Smooth muscle cell (in vitro differentiated cells): ENCODE measurements at regions not wholly inside any gene's neighbourhood (a gene's known extent, or its start where the extent isn't known, plus 50 kb on each side); places are given as distances from the start of the nearest gene placed in this dataset.

Source experiments
- DNase-seq: peaks from one replicate; lab custom pipeline; 2025; ENCODE audit not compliant: unreplicated experiment; lab: John Stamatoyannopoulos, UW
- H2AFZ ChIP-seq: fragments of 200-600 bp; sonication (generic); 2 replicates; pipeline ENCODE4 v1.6.0; 2016; ENCODE audit warnings: antibody characterized with exemption, low read depth, mild to moderate bottlenecking
- H3F3A ChIP-seq: fragments of 200-600 bp; sonication (generic); 2 replicates; pipeline ENCODE4 v1.6.0; 2017; ENCODE audit warnings: antibody characterized with exemption, low read depth
- H3K27ac ChIP-seq: fragments of 200-600 bp; sonication (generic); 2 replicates; pipeline ENCODE4 v1.5.1; 2016; ENCODE audit warnings: low read depth, mild to moderate bottlenecking
- H3K27me3 ChIP-seq: fragments of 200-600 bp; sonication (generic); 2 replicates; pipeline ENCODE4 v1.6.1; 2016; ENCODE audit warnings: low read depth, mild to moderate bottlenecking
- H3K36me3 ChIP-seq: fragments of 200-600 bp; sonication (generic); 2 replicates; pipeline ENCODE4 v1.5.1; 2016; ENCODE audit warnings: low read depth
- H3K4me1 ChIP-seq: fragments of 200-600 bp; sonication (generic); 2 replicates; pipeline ENCODE4 v1.5.1; 2016; ENCODE audit warnings: low read depth
- H3K4me2 ChIP-seq: fragments of 200-600 bp; sonication (generic); 2 replicates; pipeline ENCODE4 v1.6.0; 2016; ENCODE audit warnings: mild to moderate bottlenecking
- H3K4me3 ChIP-seq: fragments of 200-600 bp; sonication (generic); 2 replicates; pipeline ENCODE4 v1.5.1; 2016; ENCODE audit warnings: mild to moderate bottlenecking
- H3K79me2 ChIP-seq: fragments of 200-600 bp; sonication (generic); 2 replicates; pipeline ENCODE4 v1.6.0; 2016; ENCODE audit warnings: low read depth, mild to moderate bottlenecking
- H3K9ac ChIP-seq: fragments of 200-600 bp; sonication (generic); 2 replicates; pipeline ENCODE4 v1.6.0; 2016; ENCODE audit warnings: low read depth
- H3K9me3 ChIP-seq: fragments of 200-600 bp; sonication (generic); replicated peaks from 2 replicates; pipeline ENCODE4 v1.5.1; 2016; ENCODE audit warnings: low read depth
- H4K20me1 ChIP-seq: fragments of 200-600 bp; sonication (generic); 2 replicates; pipeline ENCODE4 v1.6.0; 2016; ENCODE audit warnings: low read depth
- WGBS: methylation state at CpG from one replicate; pipeline ENCODE4 v1.1.7; 2016; ENCODE audit warnings: low lambda C conversion rate; 5-methylcytosine and 5-hydroxymethylcytosine counted together
- TF ChIP-seq, protein P1 (sequence below): fragments of 200-600 bp; sonication (generic); IDR thresholded peaks from 2 replicates; pipeline ENCODE4 v1.5.1; 2017; ENCODE audit warnings: borderline replicate concordance, mild to moderate bottlenecking, antibody characterized with exemption; ENCODE audit not compliant: insufficient read depth, poor library complexity, severe bottlenecking

DNA sequence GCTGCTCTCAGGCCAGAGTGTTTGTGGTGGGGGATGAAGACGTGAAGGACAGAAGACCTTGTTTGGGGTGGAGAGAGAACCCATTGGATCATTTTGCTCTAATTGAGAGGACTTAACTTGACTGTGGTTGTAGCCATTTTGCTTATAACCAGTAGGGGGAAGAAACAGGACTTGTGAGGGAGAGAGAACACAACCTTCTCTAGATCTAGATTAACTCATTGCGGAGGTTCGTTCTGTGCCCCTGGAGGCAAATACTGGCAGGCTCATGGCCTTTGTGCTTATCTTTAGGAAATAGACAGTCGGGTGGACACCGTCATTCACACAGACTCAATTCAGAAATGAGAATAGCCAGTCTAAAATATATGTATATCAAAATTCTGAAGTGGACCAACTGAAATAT, 147.0 kb upstream of the LHCGR start:
- Histone ChIP-seq H3K4me3 (no peak overlapping the region), H3K4me1 (peaks cover 9% of the 10 kb centered on the region), H3K27me3 (no peaks in the 10 kb centered on the region), H3F3A (no peaks in the 10 kb centered on the region), H3K36me3 (no peaks in the 10 kb centered on the region), H3K9me3 (no peaks in the 10 kb centered on the region), H3K27ac (no peak overlapping the region), H3K9ac (no peak overlapping the region), H2AFZ (no peak overlapping the region), H4K20me1 (no peaks in the 10 kb centered on the region), H3K4me2 (no peak overlapping the region), H3K79me2 (no peaks in the 10 kb centered on the region)
- WGBS = 89% methylated on average over 5 of the region's 5 CpGs
- TF ChIP-seq, protein P1, sequence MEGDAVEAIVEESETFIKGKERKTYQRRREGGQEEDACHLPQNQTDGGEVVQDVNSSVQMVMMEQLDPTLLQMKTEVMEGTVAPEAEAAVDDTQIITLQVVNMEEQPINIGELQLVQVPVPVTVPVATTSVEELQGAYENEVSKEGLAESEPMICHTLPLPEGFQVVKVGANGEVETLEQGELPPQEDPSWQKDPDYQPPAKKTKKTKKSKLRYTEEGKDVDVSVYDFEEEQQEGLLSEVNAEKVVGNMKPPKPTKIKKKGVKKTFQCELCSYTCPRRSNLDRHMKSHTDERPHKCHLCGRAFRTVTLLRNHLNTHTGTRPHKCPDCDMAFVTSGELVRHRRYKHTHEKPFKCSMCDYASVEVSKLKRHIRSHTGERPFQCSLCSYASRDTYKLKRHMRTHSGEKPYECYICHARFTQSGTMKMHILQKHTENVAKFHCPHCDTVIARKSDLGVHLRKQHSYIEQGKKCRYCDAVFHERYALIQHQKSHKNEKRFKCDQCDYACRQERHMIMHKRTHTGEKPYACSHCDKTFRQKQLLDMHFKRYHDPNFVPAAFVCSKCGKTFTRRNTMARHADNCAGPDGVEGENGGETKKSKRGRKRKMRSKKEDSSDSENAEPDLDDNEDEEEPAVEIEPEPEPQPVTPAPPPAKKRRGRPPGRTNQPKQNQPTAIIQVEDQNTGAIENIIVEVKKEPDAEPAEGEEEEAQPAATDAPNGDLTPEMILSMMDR = no peak
- DNase-seq = no peak

DNA sequence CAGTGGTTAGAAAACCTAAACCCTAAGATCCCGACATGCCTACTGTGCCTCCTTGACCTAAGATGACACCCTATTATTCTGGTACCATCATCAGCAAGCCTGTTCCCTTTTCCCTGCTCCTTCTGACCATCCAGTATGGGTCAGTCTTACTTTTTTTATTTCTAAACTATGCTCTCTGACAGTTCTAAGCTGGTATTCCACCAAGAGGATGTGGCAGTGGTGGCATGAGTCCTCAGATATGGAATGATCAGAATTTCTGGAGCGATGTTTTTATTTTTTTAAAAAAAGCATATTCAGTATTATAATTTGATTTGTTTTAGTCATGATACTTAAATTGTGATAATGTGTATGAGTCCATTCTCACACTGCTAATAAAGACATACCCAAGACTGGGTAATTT, 145.9 kb upstream of the LHCGR start:
- Histone ChIP-seq H3K4me2 (no peak overlapping the region), H3K4me3 (no peak overlapping the region), H3K36me3 (no peaks in the 10 kb centered on the region), H2AFZ (no peak overlapping the region), H3K79me2 (no peaks in the 10 kb centered on the region), H3K4me1 (peaks cover 9% of the 10 kb centered on the region), H3F3A (no peaks in the 10 kb centered on the region), H3K9me3 (no peaks in the 10 kb centered on the region), H3K27me3 (no peaks in the 10 kb centered on the region), H3K27ac (no peak overlapping the region), H3K9ac (no peak overlapping the region), H4K20me1 (no peaks in the 10 kb centered on the region)
- DNase-seq = no peak
- TF ChIP-seq, protein P1 = no peak
- WGBS = 98% methylated on average over 2 of the region's 2 CpGs

DNA sequence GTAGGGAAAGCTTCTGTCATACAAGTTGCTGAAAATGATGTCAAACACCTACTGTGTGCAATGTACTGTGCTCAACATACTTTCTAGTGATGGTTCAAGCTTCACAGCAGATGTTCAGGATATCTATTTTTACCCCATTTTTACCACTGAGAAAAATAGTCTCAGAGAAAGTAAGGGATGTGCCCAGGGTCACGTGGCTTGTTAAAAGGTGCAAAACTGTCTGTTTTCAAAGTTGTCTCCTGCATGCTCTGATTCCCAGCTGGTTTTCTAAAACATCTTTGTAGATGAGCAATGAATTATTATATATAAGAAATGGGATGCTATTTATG, 145.5 kb upstream of the LHCGR start:
- Histone ChIP-seq H3K79me2 (no peaks in the 10 kb centered on the region), H3K4me2 (no peak overlapping the region), H3K4me3 (no peak overlapping the region), H3K27me3 (no peaks in the 10 kb centered on the region), H3K36me3 (no peaks in the 10 kb centered on the region), H3K9ac (no peak overlapping the region), H3F3A (no peaks in the 10 kb centered on the region), H4K20me1 (no peaks in the 10 kb centered on the region), H3K27ac (no peak overlapping the region), H3K9me3 (no peaks in the 10 kb centered on the region), H2AFZ (no peak overlapping the region), H3K4me1 (peaks cover 9% of the 10 kb centered on the region)
- WGBS = 83% methylated on average over 1 of the region's 1 CpG
- no peak for DNase-seq
- TF ChIP-seq, protein P1 = no peak

DNA sequence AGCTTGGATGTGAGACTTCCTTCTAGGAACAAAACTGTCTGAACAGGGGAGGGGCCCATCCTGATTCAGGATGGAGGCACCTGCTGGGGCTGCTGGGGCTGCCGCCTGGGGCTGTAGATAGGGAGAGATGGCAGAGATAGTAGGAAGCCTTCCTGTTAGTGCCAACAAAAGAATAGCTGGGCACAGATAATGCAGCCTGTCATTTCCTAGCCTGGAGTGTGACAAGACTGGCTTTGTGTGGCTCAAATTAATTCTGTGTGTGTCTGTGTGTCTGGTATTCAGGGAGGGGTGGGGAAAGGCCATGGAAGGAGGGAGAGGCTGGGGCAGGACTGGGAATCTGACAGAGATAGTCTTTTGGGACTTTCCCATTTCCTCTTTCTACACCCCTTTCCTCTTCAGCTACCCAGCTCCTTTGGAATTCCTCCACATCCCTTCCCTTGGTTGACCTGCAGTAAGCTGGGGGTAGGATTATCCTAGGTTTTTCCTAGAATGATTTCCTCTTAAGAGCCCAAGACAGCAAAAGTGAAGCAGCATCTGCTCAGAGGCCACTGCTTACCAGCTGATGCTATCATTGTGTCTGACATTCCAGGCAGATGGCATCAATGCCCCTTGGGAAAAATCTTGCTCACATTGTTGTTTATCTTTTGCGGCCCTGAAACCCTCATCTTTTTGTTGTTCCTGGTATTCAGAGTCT, 144.9 kb upstream of the LHCGR start:
- no peak for DNase-seq
- H3K9me3 ChIP-seq = no peaks in the 10 kb centered on the region
- WGBS = 53% methylated on average over 2 of the region's 2 CpGs
- no peaks in the 10 kb centered on the region for H3K36me3 ChIP-seq
- no peak overlapping the region for H3K4me2 ChIP-seq
- H3K4me3 ChIP-seq = no peak overlapping the region
- H3K27ac ChIP-seq = no peak overlapping the region
- H3K27me3 ChIP-seq = peaks cover 4% of the 10 kb centered on the region
- H3K4me1 ChIP-seq = peaks cover 9% of the 10 kb centered on the region
- no peak overlapping the region for H2AFZ ChIP-seq
- H3K9ac ChIP-seq = no peak overlapping the region
- H3K79me2 ChIP-seq = no peaks in the 10 kb centered on the region
- no peaks in the 10 kb centered on the region for H4K20me1 ChIP-seq
- H3F3A ChIP-seq = no peaks in the 10 kb centered on the region
- TF ChIP-seq, protein P1 = no peak
